Progenitor cell of endocrine pancreas (in vitro differentiated cells): ENCODE measurements at regions not wholly inside any gene's neighbourhood (a gene's known extent, or its start where the extent isn't known, plus 50 kb on each side); places are given as distances from the start of the nearest gene placed in this dataset.
"Not testable (repeated sequence)": the region's sequence is repeated elsewhere in the genome, so short reads cannot be mapped to it uniquely, and the experiment has no call there.

ENCODE experiments used
- DNase-seq: peaks from one replicate; pipeline ENCODE4 v3.0.0; 2021; ENCODE audit warnings: low spot score; ENCODE audit not compliant: unreplicated experiment
- H3K27ac Mint-ChIP-seq: 2 replicates; pipeline ENCODE4 v1.8.0; 2021; ENCODE audit warnings: mild to moderate bottlenecking, moderate library complexity, mixed read lengths
- H3K27me3 Mint-ChIP-seq: 2 replicates; pipeline ENCODE4 v1.8.0; 2021; ENCODE audit warnings: mixed read lengths
- H3K36me3 Mint-ChIP-seq: 2 replicates; pipeline ENCODE4 v1.8.0; 2022; ENCODE audit warnings: mixed read lengths; ENCODE audit not compliant: insufficient read depth
- H3K4me1 Mint-ChIP-seq: 2 replicates; pipeline ENCODE4 v1.8.0; 2021; ENCODE audit warnings: low read depth, mixed read lengths
- H3K4me3 Mint-ChIP-seq: 2 replicates; pipeline ENCODE4 v1.8.0; 2021; ENCODE audit warnings: low read depth, mild to moderate bottlenecking, moderate library complexity, mixed read lengths
- H3K9me3 Mint-ChIP-seq: 2 replicates; pipeline ENCODE4 v1.8.0; 2021; ENCODE audit warnings: low read depth, mixed read lengths
- TF ChIP-seq, protein P1 (sequence below): fragments of 200-600 bp; sonication (generic); IDR thresholded peaks from one replicate; pipeline ENCODE4 v1.5.0; 2021; ENCODE audit warnings: antibody characterized with exemption, mild to moderate bottlenecking; ENCODE audit not compliant: unreplicated experiment

DNA sequence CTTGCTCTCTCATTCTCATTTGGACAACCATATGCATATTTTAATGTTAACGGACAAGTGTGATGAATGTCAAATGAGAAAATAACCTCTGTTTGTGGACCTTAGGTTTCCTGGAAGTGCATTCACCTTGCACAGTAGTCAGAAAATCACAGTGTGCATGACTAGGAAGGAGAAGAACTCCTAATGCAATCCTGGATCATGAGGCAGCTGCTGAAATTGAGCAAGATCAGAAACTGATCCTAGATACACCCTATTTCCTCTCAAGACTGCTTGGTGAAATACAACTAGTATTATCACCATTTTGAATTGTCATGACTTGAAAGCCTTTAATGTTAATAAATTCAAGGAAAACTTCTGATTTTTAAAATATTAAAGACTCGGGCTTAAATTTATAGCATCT is 1148.9 kb downstream of the STIM2 start:
- Mint-ChIP-seq H3K4me1 (no peaks in the 10 kb centered on the region), H3K27ac (no peak overlapping the region), H3K36me3 (no peaks in the 10 kb centered on the region), H3K9me3 (no peaks in the 10 kb centered on the region), H3K4me3 (no peak overlapping the region), H3K27me3 (no peaks in the 10 kb centered on the region)
- no peak for DNase-seq
- TF ChIP-seq, protein P1, sequence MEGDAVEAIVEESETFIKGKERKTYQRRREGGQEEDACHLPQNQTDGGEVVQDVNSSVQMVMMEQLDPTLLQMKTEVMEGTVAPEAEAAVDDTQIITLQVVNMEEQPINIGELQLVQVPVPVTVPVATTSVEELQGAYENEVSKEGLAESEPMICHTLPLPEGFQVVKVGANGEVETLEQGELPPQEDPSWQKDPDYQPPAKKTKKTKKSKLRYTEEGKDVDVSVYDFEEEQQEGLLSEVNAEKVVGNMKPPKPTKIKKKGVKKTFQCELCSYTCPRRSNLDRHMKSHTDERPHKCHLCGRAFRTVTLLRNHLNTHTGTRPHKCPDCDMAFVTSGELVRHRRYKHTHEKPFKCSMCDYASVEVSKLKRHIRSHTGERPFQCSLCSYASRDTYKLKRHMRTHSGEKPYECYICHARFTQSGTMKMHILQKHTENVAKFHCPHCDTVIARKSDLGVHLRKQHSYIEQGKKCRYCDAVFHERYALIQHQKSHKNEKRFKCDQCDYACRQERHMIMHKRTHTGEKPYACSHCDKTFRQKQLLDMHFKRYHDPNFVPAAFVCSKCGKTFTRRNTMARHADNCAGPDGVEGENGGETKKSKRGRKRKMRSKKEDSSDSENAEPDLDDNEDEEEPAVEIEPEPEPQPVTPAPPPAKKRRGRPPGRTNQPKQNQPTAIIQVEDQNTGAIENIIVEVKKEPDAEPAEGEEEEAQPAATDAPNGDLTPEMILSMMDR: no peak

DNA sequence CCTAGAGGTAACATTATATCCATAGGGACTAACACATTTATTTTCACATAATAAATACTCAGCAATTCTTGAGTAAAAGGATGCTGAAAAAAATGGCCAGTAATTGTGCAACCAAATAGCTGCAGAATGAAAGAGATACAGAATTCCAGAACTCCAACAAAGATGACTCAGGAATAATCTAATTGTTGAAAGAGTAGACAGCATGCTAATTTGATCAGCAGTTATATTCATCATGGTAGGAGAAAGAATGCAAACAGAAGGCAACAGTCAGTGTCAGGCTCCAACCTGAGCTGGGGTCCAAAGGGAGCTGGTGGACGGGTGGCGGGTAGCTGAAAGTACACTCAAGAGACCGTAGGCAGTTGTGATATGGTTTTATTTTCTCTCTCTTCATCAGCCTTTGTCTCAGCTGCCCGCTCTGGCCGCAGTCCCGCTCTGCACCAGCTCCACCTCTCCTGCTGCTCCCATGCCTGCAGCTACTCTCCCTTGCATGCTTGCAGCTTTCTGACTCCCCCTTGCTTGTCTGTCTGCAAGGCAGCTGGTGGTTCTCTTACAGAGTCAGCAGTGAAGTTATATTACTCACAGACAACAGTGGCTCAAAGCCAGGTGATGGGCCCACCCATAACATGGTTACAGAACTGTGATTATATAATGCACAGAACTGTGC is 1150.1 kb downstream of the STIM2 start:
- H3K27ac Mint-ChIP-seq: no peak overlapping the region

DNA sequence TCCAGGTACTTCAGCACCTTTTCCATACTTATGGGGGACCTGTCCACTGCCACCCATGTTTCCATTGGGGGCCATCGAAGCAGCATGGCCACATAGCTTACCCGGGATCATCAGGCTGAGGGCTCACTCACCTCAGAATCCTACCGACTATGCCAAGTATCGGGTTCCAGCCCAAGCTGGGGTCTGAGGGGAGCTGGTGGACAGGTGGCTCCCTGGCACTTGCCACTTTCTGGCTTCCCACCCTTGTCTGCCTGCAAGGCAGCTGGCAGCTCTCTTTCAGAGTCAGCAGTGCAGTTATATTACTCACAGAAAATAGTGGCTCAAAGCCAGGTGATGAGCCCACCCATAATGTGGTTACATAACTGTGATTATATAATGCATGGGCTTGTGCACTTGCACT is 1153.8 kb downstream of the STIM2 start:
- no peak overlapping the region for H3K4me3 Mint-ChIP-seq
- TF ChIP-seq, protein P1: no peak
- H3K4me1 Mint-ChIP-seq: no peaks in the 10 kb centered on the region
- no peak overlapping the region for H3K27ac Mint-ChIP-seq
- H3K36me3 Mint-ChIP-seq: no peaks in the 10 kb centered on the region
- H3K9me3 Mint-ChIP-seq: no peaks in the 10 kb centered on the region
- DNase-seq: no peak
- no peaks in the 10 kb centered on the region for H3K27me3 Mint-ChIP-seq

More for the DNA sequence above, 1150.1 kb downstream of the STIM2 start:
- Mint-ChIP-seq H3K27me3 (no peaks in the 10 kb centered on the region), H3K4me3 (no peak overlapping the region), H3K9me3 (no peaks in the 10 kb centered on the region), H3K36me3 (no peaks in the 10 kb centered on the region), H3K4me1 (no peaks in the 10 kb centered on the region)
- TF ChIP-seq, protein P1: no peak
- DNase-seq: no peak

DNA sequence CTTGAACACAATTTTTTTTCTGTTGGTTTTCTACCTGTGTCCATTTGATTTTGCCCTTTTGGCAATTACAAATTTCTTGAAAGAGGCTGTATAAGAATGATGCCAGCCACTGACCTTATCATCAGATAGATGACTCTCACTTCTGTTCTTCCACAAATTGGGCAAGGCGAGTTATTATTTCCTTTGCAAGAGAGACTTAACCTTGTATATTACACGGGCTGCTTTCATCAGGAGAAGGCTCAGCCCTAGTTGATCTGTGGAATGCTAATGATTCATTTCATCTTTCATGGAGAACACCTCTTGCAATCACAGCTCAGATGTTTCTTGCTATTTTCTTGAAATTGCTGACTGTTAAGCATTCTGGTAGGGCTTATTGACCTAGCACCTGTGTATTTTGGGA is 1155.4 kb downstream of the STIM2 start:
- Mint-ChIP-seq H3K4me1 (no peaks in the 10 kb centered on the region), H3K36me3 (no peaks in the 10 kb centered on the region), H3K27me3 (no peaks in the 10 kb centered on the region), H3K9me3 (no peaks in the 10 kb centered on the region), H3K27ac (no peak overlapping the region), H3K4me3 (no peak overlapping the region)
- DNase-seq: no peak
- TF ChIP-seq, protein P1: no peak

DNA sequence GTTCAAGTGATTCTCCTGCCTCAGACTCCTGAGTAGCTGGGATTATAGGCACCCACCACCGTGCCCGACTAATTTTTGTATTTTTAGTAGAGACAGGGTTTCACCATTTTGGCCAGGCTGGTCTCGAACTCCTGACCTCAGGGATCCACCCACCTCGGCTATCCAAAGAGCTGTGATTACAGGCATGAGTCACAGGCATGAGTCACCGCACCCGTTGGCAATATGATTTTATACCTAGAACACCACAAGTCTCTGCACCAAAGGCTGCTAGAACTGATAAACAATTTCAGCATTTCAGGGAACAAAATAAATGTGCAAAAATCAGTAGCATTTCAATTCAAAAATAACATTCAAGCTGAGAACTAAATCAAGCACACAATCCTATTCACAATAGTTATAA is 1177.6 kb downstream of the STIM2 start:
- H3K4me3 Mint-ChIP-seq, H3K36me3 Mint-ChIP-seq, H3K9me3 Mint-ChIP-seq, H3K4me1 Mint-ChIP-seq, DNase-seq, H3K27ac Mint-ChIP-seq, H3K27me3 Mint-ChIP-seq: not testable (repeated sequence)

DNA sequence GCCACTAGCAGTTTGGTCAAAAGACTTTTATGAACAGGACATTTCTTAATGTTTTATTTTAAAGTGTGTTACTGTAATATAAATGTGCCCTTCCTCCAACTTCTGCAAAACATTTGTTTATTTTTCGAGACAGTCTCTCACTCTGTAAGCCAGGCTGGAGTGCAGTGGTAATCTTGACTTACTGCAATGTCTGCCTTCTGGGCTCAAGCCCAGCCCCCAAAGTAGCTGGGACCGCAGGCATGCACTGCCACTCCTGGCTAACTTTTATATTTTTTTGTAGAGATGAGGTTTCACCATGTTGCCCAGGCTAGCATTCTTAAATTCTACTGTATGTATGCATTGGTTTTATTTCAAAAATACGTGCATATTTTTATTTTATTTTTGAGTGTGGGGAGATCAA is 1201.9 kb downstream of the STIM2 start:
- TF ChIP-seq, protein P1: no peak
- no peak overlapping the region for H3K27ac Mint-ChIP-seq

More for the DNA sequence above, 1201.9 kb downstream of the STIM2 start:
- Mint-ChIP-seq H3K4me3 (no peak overlapping the region), H3K36me3 (no peaks in the 10 kb centered on the region), H3K9me3 (no peaks in the 10 kb centered on the region), H3K4me1 (no peaks in the 10 kb centered on the region), H3K27me3 (no peaks in the 10 kb centered on the region)
- no peak for DNase-seq
